Stimulated activated CD4-positive, alpha-beta T cell treated with anti-CD3 and anti-CD28 coated beads, Interleukin-15, amount 100 ng/mL, for 24 hours (primary cell): ENCODE measurements at regions not wholly inside any gene's neighbourhood (a gene's known extent, or its start where the extent isn't known, plus 50 kb on each side); places are given as distances from the start of the nearest gene placed in this dataset.

Experiments
- DNase-seq: peaks from one replicate; pipeline ENCODE4 v3.0.0-alpha.2; 2020

DNA sequence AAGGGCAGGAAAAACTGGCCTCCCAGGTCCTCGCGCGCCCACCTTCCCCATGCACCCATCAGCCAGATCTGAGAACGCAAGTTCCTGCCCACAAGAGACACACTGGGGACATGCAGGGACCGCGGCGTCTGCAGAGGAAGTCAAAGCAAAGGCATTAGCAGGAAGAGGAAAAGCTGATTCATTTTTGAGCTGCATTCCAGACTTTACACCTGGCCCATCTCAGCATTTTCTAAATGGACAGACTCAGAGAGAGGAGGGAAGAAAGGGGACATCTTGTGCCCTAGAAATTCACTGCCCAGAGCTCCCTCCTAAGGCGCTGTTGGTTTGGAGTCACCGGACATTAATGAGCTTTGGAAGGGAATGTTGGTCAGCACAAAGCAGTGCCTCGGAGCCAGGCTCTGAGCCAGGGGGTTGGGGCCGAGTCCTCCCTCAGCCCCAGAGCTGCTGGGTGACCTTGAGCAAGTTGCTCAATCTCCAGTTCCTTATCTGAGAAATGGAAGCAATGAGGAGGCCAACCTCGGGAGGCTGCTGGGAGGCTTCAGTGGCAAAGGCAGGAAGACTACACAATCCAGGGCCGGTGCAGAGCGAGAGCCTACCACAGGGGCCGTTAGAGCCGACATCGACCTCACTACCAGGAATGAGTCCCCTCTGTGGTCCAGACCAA, 150.5 kb upstream of the IQSEC1 start:
- DNase-seq: no peak

DNA sequence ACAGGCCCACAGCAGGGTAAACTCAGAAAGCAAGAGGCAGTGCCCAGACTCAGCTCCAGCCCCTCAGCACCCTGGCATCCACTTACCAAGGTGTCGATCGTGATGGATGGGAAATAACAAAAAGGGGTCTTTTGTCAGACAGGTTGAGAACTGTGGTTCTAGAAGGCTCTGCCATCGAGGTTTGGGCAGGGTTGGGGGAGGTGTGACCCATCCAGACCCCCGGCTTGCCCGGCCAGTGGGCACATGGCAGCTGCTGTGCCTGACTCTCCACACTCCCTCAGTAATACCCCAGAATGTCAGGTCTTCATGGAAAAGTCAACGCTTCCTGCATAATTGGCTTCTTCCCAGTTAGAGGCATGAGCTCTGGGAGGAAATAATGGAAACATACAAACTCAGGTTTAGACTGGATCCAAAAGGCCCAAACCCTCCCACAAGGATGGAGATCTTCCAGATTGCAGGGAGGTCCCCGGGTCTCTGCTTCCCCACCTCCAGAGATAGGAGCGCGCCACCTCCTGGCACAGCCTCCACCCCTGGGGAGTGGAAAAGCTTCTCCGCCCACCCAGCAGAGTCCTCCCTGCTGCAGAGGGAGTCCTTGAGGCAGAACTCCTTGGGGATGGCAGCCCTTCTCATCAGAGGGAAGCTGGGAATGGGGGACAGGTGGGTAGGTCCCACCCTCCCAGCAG, 149.8 kb upstream of the IQSEC1 start:
- no peak for DNase-seq

- no peak for DNase-seq
Measured at GRCh38 chr3:13222131-13222530, 148.9 kb upstream of the IQSEC1 start.

GRCh38 chr3:13221491-13222061, 148.3 kb upstream of the IQSEC1 start:
- no peak for DNase-seq

- no peak for DNase-seq
Measured at GRCh38 chr3:13220991-13221390, 147.8 kb upstream of the IQSEC1 start.

DNA sequence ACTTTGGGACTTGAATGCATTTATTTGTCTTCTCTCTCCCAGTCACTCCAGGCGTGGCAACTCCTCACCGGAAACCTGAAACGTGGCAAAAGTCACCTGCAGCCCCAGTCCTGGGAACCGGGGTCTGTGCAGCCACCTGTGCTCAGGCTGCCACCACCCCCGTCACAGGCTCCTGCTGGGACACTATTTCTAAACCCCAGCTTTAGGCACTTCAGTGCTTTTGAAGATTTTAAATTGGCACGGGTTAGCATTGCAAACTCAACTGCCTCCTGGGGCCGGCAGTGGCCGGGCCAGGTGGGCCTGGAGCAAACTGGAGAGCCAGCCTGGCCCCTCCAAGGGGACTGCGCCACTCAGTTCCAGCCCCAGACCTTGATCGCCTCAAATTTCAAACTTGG, 146.7 kb upstream of the IQSEC1 start:
- no peak for DNase-seq

- DNase-seq: no peak
Measured at GRCh38 chr3:13219077-13219901, 146.1 kb upstream of the IQSEC1 start.

DNA sequence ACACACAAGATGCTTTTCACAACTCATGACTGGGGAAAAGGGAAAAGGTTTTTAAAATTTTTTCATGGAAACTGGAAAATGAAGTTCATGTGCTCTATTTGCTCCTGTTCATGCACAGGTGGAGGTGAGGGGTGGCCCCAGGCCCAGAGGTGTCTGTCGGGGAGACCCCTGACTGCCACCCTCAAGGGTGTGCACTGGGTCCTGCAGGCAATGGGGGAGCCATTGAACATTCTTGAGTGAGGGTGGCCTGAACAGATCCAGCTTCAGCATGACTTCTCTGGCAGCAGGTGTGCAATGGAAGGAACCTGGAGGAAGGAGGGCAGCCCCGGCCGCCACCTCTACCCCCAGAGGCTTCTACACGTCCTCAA, 145.3 kb upstream of the IQSEC1 start:
- DNase-seq: no peak

GRCh38 chr3:13217736-13218540, 144.7 kb upstream of the IQSEC1 start:
- DNase-seq: no peak

GRCh38 chr3:13217253-13217652, 144.0 kb upstream of the IQSEC1 start:
- DNase-seq: no peak

DNA sequence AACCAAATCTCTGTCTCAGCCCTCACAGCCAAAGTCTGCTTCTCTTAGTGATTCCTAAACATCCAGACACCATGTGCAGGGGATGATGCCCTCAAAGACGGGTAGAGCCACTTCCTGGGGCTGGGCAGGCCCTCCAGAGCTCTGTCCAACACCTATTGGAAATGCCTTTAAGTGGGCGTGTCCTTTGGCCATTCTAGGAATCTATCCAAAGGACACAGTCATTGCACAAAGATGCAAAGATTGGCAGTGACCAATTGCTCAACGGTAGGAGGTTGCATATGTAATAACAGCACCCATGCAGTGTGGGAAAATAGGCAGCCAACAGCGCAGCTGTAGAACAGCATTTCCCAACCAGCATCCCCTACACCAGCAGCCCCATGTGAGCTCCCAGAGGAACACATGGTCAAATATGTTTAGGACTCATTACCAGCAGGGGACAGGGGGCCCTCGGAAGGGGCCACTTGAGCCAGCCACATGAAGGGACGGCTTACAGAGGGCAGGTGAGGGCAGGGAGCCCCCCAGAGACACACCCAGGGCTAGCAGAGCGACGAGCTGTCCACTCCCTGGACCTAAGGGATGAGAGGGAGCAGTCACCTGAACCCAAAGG, 142.8 kb upstream of the IQSEC1 start:
- no peak for DNase-seq

DNA sequence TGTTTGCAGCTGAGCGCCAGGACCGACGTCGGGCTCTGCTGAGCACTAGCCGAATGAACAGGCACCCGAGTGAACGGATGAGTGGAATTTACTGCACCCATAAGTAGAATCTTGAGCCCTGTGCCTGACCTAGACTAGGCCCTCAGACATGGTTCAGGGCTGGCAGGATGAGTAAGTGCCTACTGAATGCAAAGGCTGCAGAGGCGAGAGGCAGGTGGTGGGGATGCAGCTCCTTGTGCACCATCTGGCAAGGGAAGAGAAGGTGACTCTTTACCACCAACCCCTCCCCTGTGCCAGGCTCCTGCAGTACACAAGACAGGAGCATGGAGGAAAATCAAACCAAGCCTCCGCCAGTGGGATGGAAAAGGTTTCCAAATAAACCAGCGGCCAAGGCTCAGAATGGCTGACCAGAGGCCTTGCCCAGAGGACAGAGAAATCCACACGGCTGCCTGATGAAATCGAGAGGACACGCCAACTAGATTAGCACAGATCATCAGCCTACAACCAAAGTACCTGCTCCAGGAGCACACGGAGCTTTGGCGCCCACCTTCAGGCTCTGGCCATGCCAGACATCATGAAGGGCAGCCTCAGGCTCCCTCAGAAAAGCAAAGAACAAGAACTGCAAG, 141.7 kb upstream of the IQSEC1 start:
- no peak for DNase-seq

- DNase-seq: no peak
Measured at GRCh38 chr3:13213911-13214846, 140.9 kb upstream of the IQSEC1 start.

GRCh38 chr3:13213490-13213889, 140.3 kb upstream of the IQSEC1 start:
- DNase-seq: no peak

- no peak for DNase-seq
Measured at GRCh38 chr3:13211605-13212210, 138.5 kb upstream of the IQSEC1 start.

DNA sequence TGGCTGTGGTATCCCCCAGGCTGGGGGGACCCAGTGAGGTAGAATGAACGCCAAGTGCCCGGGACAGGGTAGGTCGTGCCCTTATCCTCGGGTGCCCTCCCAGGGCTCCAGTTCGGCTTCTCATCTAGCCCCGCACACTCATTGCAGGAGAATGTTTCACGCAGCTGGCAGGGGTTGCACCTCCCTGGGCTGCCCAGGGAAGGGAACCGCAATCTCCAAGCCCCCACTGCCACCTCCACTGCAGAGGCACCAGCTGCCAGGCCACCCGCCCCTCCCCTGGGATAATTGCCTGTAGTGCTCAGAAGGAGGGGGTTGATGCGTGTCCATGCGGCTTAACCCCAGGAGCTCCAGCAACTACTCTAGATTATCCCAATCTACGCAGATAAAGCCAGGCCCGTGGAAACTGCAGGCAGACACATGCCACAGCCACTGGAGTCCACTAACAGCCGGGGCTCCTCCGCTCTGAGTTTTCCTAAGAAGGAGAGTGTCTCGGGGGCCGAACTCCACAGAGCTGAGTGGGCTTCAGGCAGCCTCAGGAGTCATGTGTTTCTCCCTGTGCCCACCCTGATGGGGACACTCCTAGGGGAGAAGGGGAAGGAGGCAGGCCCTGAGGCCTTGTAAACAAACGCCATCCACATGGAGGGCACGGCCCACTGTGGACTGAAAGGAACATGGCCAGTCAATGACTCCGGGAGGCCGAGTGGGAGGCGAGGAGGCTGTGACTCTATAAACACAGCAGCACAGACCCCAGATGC, 137.2 kb upstream of the IQSEC1 start:
- no peak for DNase-seq

GRCh38 chr3:13209634-13209997, 136.4 kb upstream of the IQSEC1 start:
- DNase-seq: no peak

GRCh38 chr3:13208706-13209633, 135.7 kb upstream of the IQSEC1 start:
- DNase-seq: no peak
